HepG2 (cell line): ENCODE measurements at regions not wholly inside any gene's neighbourhood (a gene's known extent, or its start where the extent isn't known, plus 50 kb on each side); places are given as distances from the start of the nearest gene placed in this dataset.

ENCODE experiments used
- ATAC-seq: fragments of 200-7000 bp; cut with Tn5 transposase; 3 replicates; pipeline ENCODE4 v1.9.1; 2020; ENCODE audit warnings: mild to moderate bottlenecking, moderate library complexity
- BruUV-seq: library from RNA; stranded (reverse); fragments of 400-500 nt; replicated peaks from 2 replicates; lab custom pipeline; 2021; lab: Mats Ljungman, UMichigan
- CTCF ChIA-PET: fragments of 300-600 bp; formaldehyde crosslinking; extraction: SDS; loops from one replicate; lab custom pipeline; 2021; ENCODE audit warnings: low total read pairs, inconsistent platforms, low intra/inter-chr PET ratio; lab: Yijun Ruan, JAX
- POLR2A ChIA-PET: fragments of 350-600 bp; sonication (Branson Sonifier 250); formaldehyde crosslinking; loops from one replicate; lab custom pipeline; 2020; ENCODE audit warnings: antibody characterized with exemption, inconsistent platforms; lab: Yijun Ruan, JAX
- DNase-seq: peaks from one replicate; pipeline ENCODE4 v3.0.0-alpha.2; 2015; ENCODE audit warnings: low spot score
- FAIRE-seq: peaks from 3 replicates; lab custom pipeline; 2011; peaks lifted over from hg19 to GRCh38; lab: Jason Lieb, UNC
- H2AFZ ChIP-seq: one replicate; pipeline ENCODE4 v1.6.1; 2011; ENCODE audit warnings: low read length, inconsistent platforms
- H3K27ac ChIP-seq: fragments of 300-600 bp; 3 replicates; pipeline ENCODE4 v1.8.0; 2011; ENCODE audit warnings: mixed run types, mild to moderate bottlenecking, mixed read lengths, low read length, inconsistent platforms; ENCODE audit not compliant: insufficient read depth; ENCODE audit errors: extremely low read length
- H3K27me3 ChIP-seq, 2 experiments: fragments of 200-600 bp in 1 of 2; 2 replicates in 1 of 2; 3 replicates in 1 of 2; pipeline versions ENCODE4 v1.6.0 to v1.8.0; 2011; ENCODE audit warnings: low read length in 2 of 2, mild to moderate bottlenecking in 2 of 2, moderate library complexity in 2 of 2, inconsistent platforms in 1 of 2; ENCODE audit not compliant: insufficient read depth in 2 of 2, control insufficient read depth in 1 of 2
- H3K36me3 ChIP-seq, 2 experiments: fragments of 200-600 bp in 1 of 2; replicated peaks in 1 of 2; 2 replicates in 1 of 2; 3 replicates in 1 of 2; pipeline versions ENCODE4 v1.5.1 to v1.8.0; 2011; ENCODE audit warnings: low read length in 2 of 2, inconsistent platforms in 1 of 2; ENCODE audit not compliant: insufficient read depth in 2 of 2, control insufficient read depth in 1 of 2
- H3K4me1 ChIP-seq: 2 replicates; pipeline ENCODE4 v1.5.1; 2012; ENCODE audit warnings: low read length, inconsistent platforms; ENCODE audit not compliant: insufficient read depth
- H3K4me2 ChIP-seq: 2 replicates; pipeline ENCODE4 v1.6.0; 2011; ENCODE audit warnings: low read depth, low read length, inconsistent platforms
- H3K4me3 ChIP-seq, 3 experiments: fragments of 200-600 bp in 1 of 3; sonication (generic), shearing (Covaris generic) in 1 of 3; replicated peaks in 1 of 3; 2 replicates each; pipeline ENCODE4 v1.5.1; 2011 to 2016; ENCODE audit warnings: low read length in 3 of 3, inconsistent platforms in 2 of 3, low read depth in 2 of 3, mild to moderate bottlenecking in 2 of 3, control low read depth in 1 of 3, mixed read lengths in 1 of 3; ENCODE audit not compliant: insufficient read depth in 1 of 3
- H3K79me2 ChIP-seq: one replicate; pipeline ENCODE4 v1.6.1; 2011; ENCODE audit warnings: low read length, inconsistent platforms; ENCODE audit not compliant: insufficient read depth
- H3K9ac ChIP-seq: 2 replicates; pipeline ENCODE4 v1.6.0; 2011; ENCODE audit warnings: mild to moderate bottlenecking, low read depth, low read length, inconsistent platforms; ENCODE audit not compliant: insufficient read depth
- H3K9me3 ChIP-seq: 2 replicates; pipeline ENCODE4 v1.5.1; 2012; ENCODE audit warnings: mild to moderate bottlenecking, low read length
- H4K20me1 ChIP-seq: 2 replicates; pipeline ENCODE4 v1.6.0; 2011; ENCODE audit warnings: inconsistent platforms, mild to moderate bottlenecking, low read length, moderate library complexity; ENCODE audit not compliant: insufficient read depth
- ATF2 ChIP-seq: sonication (generic); formaldehyde crosslinking; IDR thresholded peaks from 2 replicates; pipeline ENCODE4 v1.4.0; 2020; ENCODE audit warnings: missing genetic modification reagents
- ETS1 ChIP-seq: sonication (generic); formaldehyde crosslinking; IDR thresholded peaks from 2 replicates; pipeline ENCODE4 v1.4.0; 2020; ENCODE audit warnings: missing genetic modification reagents
- GATAD1 ChIP-seq: IDR thresholded peaks from 2 replicates; pipeline ENCODE4 v1.6.1; 2016; ENCODE audit warnings: missing genetic modification reagents, missing compliant biosample characterization
- GTF3A ChIP-seq: sonication (generic); formaldehyde crosslinking; conservative IDR thresholded peaks from 2 replicates; pipeline ENCODE4 v1.4.0; 2020; ENCODE audit warnings: mild to moderate bottlenecking, missing genetic modification reagents
- HMGXB4 ChIP-seq, 2 experiments: sonication (generic) in 1 of 2; formaldehyde crosslinking in 1 of 2; IDR thresholded peaks; 2 replicates each; pipeline versions ENCODE4 v1.4.0 to v1.6.1; 2018 to 2020; ENCODE audit warnings: missing genetic modification reagents in 2 of 2, borderline replicate concordance in 1 of 2, low read depth in 1 of 2, mild to moderate bottlenecking in 1 of 2, missing biosample characterization in 1 of 2
- IKZF4 ChIP-seq: sonication (generic); formaldehyde crosslinking; IDR thresholded peaks from 2 replicates; pipeline ENCODE4 v1.5.1; 2020; ENCODE audit warnings: borderline replicate concordance, mild to moderate bottlenecking, low read depth, missing genetic modification reagents; ENCODE audit errors: not compliant biosample characterization
- JDP2 ChIP-seq: sonication (generic); formaldehyde crosslinking; IDR thresholded peaks from 2 replicates; pipeline ENCODE4 v1.8.1; 2022; ENCODE audit warnings: missing genetic modification reagents, borderline replicate concordance
- MBNL3 ChIP-seq: fragments of 250-450 bp; sonication (Bioruptor Pico); conservative IDR thresholded peaks from 2 replicates; pipeline ENCODE4 v1.8.0; 2022; ENCODE audit warnings: mild to moderate bottlenecking, inconsistent platforms
- NFE2L2 ChIP-seq: fragments of 150-350 bp; IDR thresholded peaks from 2 replicates; pipeline ENCODE4 v1.6.1; 2014; ENCODE audit warnings: low read length
- PTBP1 ChIP-seq: fragments of 200-400 bp; formaldehyde crosslinking; IDR thresholded peaks from 2 replicates; pipeline ENCODE4 v1.6.1; 2018; ENCODE audit warnings: low read length, low read depth; ENCODE audit not compliant: poor library complexity, severe bottlenecking
- RCOR2 ChIP-seq: IDR thresholded peaks from 2 replicates; pipeline ENCODE4 v1.6.1; 2016; ENCODE audit warnings: missing biosample characterization, missing genetic modification reagents
- ZEB1 ChIP-seq: IDR thresholded peaks from 2 replicates; pipeline ENCODE4 v1.6.1; 2012; ENCODE audit warnings: mild to moderate bottlenecking, low read depth, inconsistent platforms; ENCODE audit not compliant: insufficient replicate concordance
- ZNF607 ChIP-seq: sonication (generic); formaldehyde crosslinking; IDR thresholded peaks from 2 replicates; pipeline ENCODE4 v1.5.1; 2020; ENCODE audit warnings: missing genetic modification reagents, mild to moderate bottlenecking, borderline replicate concordance
- ZNF766 ChIP-seq: sonication (generic); formaldehyde crosslinking; IDR thresholded peaks from 2 replicates; pipeline ENCODE4 v1.5.0; 2020; ENCODE audit warnings: missing genetic modification reagents, borderline replicate concordance
- ZNF891 ChIP-seq: sonication (generic); formaldehyde crosslinking; IDR thresholded peaks from 2 replicates; pipeline ENCODE4 v1.5.0; 2020; ENCODE audit warnings: mild to moderate bottlenecking, missing genetic modification reagents
- WGBS: methylation state at CpG from one replicate; pipeline ENCODE4 v1.1.6; 2017; ENCODE audit warnings: low lambda C conversion rate; 5-methylcytosine and 5-hydroxymethylcytosine counted together
- in situ Hi-C: cut with HindIII; loops from 2 replicates; pipeline ENCODE4 v1.10.0; 2017; ENCODE audit warnings: low pct_unique_long_range_greater_than_20kb; ENCODE audit not compliant: extremely low pct_ligation_motif_present
- intact Hi-C: fragments of 100-400 bp; cut with micrococcal nuclease; formaldehyde crosslinking; loops from one replicate; pipeline ENCODE4 v1.10.0; 2022; ENCODE audit not compliant: unreplicated experiment
- TF ChIP-seq, protein P1 (sequence below): sonication (generic); formaldehyde crosslinking; IDR thresholded peaks from 2 replicates; pipeline ENCODE4 v1.5.0; 2020; ENCODE audit warnings: mild to moderate bottlenecking, missing genetic modification reagents
- TF ChIP-seq, protein P2 (sequence below): sonication (generic); formaldehyde crosslinking; conservative IDR thresholded peaks from 2 replicates; pipeline ENCODE4 v1.5.0; 2020; ENCODE audit warnings: missing genetic modification reagents

DNA sequence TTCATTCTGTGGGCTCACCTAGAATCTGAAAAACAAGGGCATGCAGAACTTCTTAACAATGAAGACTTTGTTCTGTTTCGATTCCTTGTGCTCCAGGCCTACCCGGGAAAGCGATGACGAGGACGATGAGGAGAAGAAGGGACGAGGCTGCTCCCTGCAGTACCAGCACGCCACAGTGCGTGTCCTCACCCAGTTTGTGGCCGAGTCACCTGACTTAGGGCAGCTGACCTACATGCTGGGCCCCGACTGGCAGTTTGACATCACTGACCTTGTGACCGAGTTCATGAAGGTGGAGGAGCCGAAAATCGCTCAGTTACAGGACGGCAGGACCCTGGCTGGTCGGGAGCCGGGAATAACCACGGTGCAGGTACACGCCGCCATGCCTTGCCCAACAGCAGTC lies 585.4 kb downstream of the AACS start (continued):
- TF ChIP-seq, protein P1, sequence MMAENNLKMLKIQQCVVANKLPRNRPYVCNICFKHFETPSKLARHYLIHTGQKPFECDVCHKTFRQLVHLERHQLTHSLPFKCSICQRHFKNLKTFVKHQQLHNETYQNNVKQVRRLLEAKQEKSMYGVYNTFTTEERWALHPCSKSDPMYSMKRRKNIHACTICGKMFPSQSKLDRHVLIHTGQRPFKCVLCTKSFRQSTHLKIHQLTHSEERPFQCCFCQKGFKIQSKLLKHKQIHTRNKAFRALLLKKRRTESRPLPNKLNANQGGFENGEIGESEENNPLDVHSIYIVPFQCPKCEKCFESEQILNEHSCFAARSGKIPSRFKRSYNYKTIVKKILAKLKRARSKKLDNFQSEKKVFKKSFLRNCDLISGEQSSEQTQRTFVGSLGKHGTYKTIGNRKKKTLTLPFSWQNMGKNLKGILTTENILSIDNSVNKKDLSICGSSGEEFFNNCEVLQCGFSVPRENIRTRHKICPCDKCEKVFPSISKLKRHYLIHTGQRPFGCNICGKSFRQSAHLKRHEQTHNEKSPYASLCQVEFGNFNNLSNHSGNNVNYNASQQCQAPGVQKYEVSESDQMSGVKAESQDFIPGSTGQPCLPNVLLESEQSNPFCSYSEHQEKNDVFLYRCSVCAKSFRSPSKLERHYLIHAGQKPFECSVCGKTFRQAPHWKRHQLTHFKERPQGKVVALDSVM (CRISPR knock-in tag): no peak
- TF ChIP-seq ATF2 (no peak), NFE2L2 (no peak), ZEB1 (no peak), ETS1 (CRISPR knock-in tag) (no peak), MBNL3 (CRISPR knock-in tag) (no peak), GTF3A (CRISPR knock-in tag) (no peak), PTBP1 (no peak)

GRCh38 chr12:125651625-125652024 lies 586.4 kb downstream of the AACS start:
- POLR2A ChIA-PET: no interaction called here
- Histone ChIP-seq H3K27me3 (no peaks in the 10 kb centered on the region), H3K4me2 (no peak overlapping the region), H3K36me3 (no peaks in the 10 kb centered on the region), H3K9me3 (no peaks in the 10 kb centered on the region), H4K20me1 (no peaks in the 10 kb centered on the region), H3K4me1 (no peaks in the 10 kb centered on the region), H3K79me2 (no peaks in the 10 kb centered on the region), H2AFZ (no peak overlapping the region), H3K4me3 (no peak overlapping the region), H3K27ac (no peak overlapping the region), H3K9ac (no peak overlapping the region)
- CTCF ChIA-PET: no interaction called here
- 2% methylated on average over 3 of the region's 4 CpGs for WGBS
- no TSS peak for BruUV-seq
- no peak for DNase-seq
- ATAC-seq: no peak
- intact Hi-C loops (no loop called here), in situ Hi-C loops (no loop called here)
- no peak for FAIRE-seq
- TF ChIP-seq GATAD1 (CRISPR knock-in tag) (no peak), ZNF607 (CRISPR knock-in tag) (no peak), HMGXB4 (CRISPR knock-in tag; IDR thresholded peaks at IDR 0.05; ENCODE audit: borderline replicate concordance in 1 of 2, low read depth in 1 of 2) (no peak), ZNF766 (no peak), ZNF891 (CRISPR knock-in tag) (no peak), RCOR2 (no peak), JDP2 (CRISPR knock-in tag) (no peak), IKZF4 (CRISPR knock-in tag) (no peak)
- TF ChIP-seq, protein P2, sequence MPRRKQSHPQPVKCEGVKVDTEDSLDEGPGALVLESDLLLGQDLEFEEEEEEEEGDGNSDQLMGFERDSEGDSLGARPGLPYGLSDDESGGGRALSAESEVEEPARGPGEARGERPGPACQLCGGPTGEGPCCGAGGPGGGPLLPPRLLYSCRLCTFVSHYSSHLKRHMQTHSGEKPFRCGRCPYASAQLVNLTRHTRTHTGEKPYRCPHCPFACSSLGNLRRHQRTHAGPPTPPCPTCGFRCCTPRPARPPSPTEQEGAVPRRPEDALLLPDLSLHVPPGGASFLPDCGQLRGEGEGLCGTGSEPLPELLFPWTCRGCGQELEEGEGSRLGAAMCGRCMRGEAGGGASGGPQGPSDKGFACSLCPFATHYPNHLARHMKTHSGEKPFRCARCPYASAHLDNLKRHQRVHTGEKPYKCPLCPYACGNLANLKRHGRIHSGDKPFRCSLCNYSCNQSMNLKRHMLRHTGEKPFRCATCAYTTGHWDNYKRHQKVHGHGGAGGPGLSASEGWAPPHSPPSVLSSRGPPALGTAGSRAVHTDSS (CRISPR knock-in tag): no peak
